Type B pancreatic cell (in vitro differentiated cells): ENCODE measurements at regions not wholly inside any gene's neighbourhood (a gene's known extent, or its start where the extent isn't known, plus 50 kb on each side); places are given as distances from the start of the nearest gene placed in this dataset.
A peak's percentile ranks its signal among the peaks of the same experiment; 100 is the strongest.

ENCODE experiments used
- DNase-seq: peaks from one replicate; pipeline ENCODE4 v3.0.0; 2021; ENCODE audit warnings: mixed read lengths; ENCODE audit not compliant: unreplicated experiment; ENCODE audit errors: extremely low spot score
- H3K27ac Mint-ChIP-seq: 2 replicates; pipeline ENCODE4 v1.8.0; 2021; ENCODE audit warnings: mild to moderate bottlenecking, mixed read lengths
- H3K27me3 Mint-ChIP-seq: 2 replicates; pipeline ENCODE4 v1.8.0; 2021; ENCODE audit warnings: mixed read lengths
- H3K36me3 Mint-ChIP-seq: 2 replicates; pipeline ENCODE4 v1.8.0; 2021; ENCODE audit warnings: mixed read lengths
- H3K4me1 Mint-ChIP-seq: one replicate; pipeline ENCODE4 v1.8.0; 2021; ENCODE audit warnings: mixed read lengths; ENCODE audit not compliant: unreplicated experiment
- H3K4me3 Mint-ChIP-seq: 2 replicates; pipeline ENCODE4 v1.8.0; 2021; ENCODE audit warnings: mild to moderate bottlenecking, mixed read lengths
- H3K9me3 Mint-ChIP-seq: 2 replicates; pipeline ENCODE4 v1.8.0; 2021; ENCODE audit warnings: mixed read lengths
- TF ChIP-seq, protein P1 (sequence below): fragments of 200-600 bp; sonication (generic); conservative IDR thresholded peaks from 2 replicates; pipeline ENCODE4 v1.5.0; 2021; ENCODE audit warnings: antibody characterized with exemption, mild to moderate bottlenecking

DNA sequence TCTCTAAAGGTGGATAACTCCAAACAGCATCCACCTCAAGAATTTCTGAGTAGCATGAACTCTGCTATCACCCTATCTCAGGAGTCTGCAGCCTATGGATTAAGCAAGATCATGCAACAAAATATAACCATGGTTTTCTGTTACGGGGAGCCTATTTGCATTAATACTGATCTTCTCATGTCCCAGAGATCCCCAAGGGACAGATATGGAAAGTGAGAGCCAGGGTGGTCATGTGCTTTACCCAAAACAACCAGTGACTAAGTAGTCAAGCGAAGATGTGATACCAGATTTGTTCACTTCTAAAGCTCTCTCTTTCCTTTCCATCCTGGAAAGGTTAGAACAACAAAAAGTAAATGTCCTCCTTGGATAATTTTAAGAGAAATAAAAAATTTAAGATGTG, 125.1 kb downstream of the PRRX1 start:
- no peaks in the 10 kb centered on the region for H3K4me1 Mint-ChIP-seq
- no peaks in the 10 kb centered on the region for H3K9me3 Mint-ChIP-seq
- no peaks in the 10 kb centered on the region for H3K36me3 Mint-ChIP-seq
- TF ChIP-seq, protein P1, sequence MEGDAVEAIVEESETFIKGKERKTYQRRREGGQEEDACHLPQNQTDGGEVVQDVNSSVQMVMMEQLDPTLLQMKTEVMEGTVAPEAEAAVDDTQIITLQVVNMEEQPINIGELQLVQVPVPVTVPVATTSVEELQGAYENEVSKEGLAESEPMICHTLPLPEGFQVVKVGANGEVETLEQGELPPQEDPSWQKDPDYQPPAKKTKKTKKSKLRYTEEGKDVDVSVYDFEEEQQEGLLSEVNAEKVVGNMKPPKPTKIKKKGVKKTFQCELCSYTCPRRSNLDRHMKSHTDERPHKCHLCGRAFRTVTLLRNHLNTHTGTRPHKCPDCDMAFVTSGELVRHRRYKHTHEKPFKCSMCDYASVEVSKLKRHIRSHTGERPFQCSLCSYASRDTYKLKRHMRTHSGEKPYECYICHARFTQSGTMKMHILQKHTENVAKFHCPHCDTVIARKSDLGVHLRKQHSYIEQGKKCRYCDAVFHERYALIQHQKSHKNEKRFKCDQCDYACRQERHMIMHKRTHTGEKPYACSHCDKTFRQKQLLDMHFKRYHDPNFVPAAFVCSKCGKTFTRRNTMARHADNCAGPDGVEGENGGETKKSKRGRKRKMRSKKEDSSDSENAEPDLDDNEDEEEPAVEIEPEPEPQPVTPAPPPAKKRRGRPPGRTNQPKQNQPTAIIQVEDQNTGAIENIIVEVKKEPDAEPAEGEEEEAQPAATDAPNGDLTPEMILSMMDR: no peak
- no peak overlapping the region for H3K27ac Mint-ChIP-seq
- DNase-seq: no peak
- no peaks in the 10 kb centered on the region for H3K27me3 Mint-ChIP-seq
- H3K4me3 Mint-ChIP-seq: no peak overlapping the region

DNA sequence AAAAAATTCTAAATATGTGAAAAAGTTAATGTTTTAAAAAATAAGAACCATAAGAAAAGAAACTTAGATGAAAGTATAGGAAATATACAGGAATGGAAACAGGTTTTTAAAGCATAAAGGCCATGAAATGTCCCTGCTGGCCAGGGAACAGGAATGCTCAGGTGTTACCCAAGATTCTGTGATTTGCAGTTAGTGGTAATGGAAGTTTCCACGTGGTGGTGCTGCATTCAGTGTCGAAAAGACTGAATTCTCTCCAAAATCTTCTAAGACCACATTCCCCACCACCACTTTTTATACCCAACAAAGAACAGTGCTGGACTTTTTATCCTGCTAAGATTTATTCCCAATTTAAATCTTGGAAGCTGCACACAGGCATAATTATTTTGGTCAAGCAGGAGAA, 126.2 kb downstream of the PRRX1 start:
- Mint-ChIP-seq H3K27ac (no peak overlapping the region), H3K9me3 (no peaks in the 10 kb centered on the region), H3K27me3 (no peaks in the 10 kb centered on the region), H3K36me3 (no peaks in the 10 kb centered on the region), H3K4me1 (no peaks in the 10 kb centered on the region), H3K4me3 (no peak overlapping the region)
- no peak for DNase-seq
- TF ChIP-seq, protein P1: peak; percentile 16

DNA sequence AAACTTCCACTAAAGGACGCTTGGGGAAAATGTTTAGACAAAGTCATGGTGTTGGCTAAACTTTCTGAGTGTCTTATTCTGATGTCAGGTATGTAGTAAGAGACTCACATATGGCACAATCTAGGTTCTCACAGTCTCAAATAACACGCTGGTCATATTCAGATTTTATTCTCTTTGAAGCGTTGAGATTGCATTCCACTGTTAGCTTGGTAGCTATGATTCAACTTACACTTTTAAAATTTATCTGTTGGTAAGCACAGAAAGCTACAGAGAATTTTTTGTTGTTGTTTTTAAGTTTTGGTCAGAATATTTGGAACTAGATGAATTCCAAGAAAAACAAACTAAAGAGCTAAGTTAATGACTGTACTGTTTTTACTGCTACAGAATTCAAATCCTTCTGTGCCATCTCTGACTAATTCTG, 126.7 kb downstream of the PRRX1 start:
- TF ChIP-seq, protein P1: no peak
- Mint-ChIP-seq H3K4me1 (no peaks in the 10 kb centered on the region), H3K27ac (no peak overlapping the region), H3K27me3 (no peaks in the 10 kb centered on the region), H3K36me3 (no peaks in the 10 kb centered on the region), H3K9me3 (no peaks in the 10 kb centered on the region), H3K4me3 (no peak overlapping the region)
- no peak for DNase-seq

DNA sequence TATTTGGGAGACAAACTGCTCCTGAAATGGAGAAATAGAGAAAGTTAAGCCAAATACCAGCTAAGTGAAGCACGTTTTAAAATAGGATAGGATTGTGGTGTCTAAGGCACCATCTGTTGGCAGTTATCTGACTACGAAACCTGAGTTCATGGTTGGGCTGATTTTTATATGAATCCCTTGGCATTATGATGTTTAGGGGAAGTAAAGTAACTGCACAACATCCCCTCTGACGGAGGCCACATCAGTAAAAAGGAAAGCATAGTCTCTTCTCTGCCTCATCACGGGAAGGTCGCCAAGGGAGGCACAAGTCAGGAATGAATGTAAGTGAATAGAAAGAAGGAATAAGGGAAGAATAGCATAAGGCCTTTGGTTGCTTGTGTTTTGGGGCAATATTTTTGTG, 128.0 kb downstream of the PRRX1 start:
- H3K4me1 Mint-ChIP-seq: no peaks in the 10 kb centered on the region
- no peaks in the 10 kb centered on the region for H3K27me3 Mint-ChIP-seq
- H3K4me3 Mint-ChIP-seq: no peak overlapping the region
- H3K9me3 Mint-ChIP-seq: no peaks in the 10 kb centered on the region
- no peak for DNase-seq
- no peaks in the 10 kb centered on the region for H3K36me3 Mint-ChIP-seq
- no peak overlapping the region for H3K27ac Mint-ChIP-seq
- TF ChIP-seq, protein P1: no peak

DNA sequence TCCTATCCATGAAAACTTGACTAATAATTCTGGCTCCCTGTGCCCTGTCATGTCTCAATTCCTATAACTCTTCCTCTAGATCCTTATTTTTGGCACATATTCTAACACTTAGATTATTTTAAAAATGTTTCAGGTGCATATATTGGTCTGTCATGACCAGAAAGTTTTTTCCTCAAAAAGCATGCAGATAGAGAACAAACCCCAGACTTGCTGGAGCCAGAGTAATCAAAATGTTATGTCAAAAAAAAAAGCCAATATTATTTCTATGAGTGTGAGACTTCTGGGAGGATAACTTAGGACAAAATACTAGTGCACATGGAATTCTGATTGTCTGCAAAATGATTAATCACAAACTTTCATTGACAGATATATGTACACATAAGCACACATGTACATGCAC, 135.1 kb upstream of the MROH9 start:
- no peaks in the 10 kb centered on the region for H3K4me1 Mint-ChIP-seq
- TF ChIP-seq, protein P1: no peak
- no peaks in the 10 kb centered on the region for H3K27me3 Mint-ChIP-seq
- DNase-seq: no peak
- H3K27ac Mint-ChIP-seq: no peak overlapping the region
- H3K9me3 Mint-ChIP-seq: no peaks in the 10 kb centered on the region
- H3K36me3 Mint-ChIP-seq: no peaks in the 10 kb centered on the region
- no peak overlapping the region for H3K4me3 Mint-ChIP-seq

DNA sequence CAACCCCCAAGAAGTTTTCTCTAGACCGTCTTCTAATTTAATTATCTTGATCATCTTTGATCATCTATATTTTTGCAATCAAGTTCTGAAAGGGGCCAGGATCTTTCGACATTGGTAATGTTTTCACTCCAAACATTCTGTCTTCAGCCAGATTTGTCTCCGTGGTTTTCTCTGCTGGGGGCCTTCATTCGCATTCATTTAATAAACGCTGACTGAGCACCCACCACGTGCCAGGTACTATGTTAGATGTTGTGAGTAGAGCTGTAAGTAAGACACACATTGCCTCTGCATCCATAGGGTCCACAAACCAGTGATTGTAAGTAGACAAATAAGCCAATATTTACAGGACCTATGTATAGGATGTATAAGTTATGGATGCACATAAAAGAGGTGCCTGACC, 134.5 kb upstream of the MROH9 start:
- Mint-ChIP-seq H3K4me1 (no peaks in the 10 kb centered on the region), H3K36me3 (no peaks in the 10 kb centered on the region), H3K27me3 (no peaks in the 10 kb centered on the region), H3K4me3 (no peak overlapping the region), H3K27ac (no peak overlapping the region), H3K9me3 (no peaks in the 10 kb centered on the region)
- TF ChIP-seq, protein P1: no peak
- no peak for DNase-seq
